HG03442 (cell line): ENCODE measurements at regions not wholly inside any gene's neighbourhood (a gene's known extent, or its start where the extent isn't known, plus 50 kb on each side); places are given as distances from the start of the nearest gene placed in this dataset.
"Not testable (repeated sequence)": the region's sequence is repeated elsewhere in the genome, so short reads cannot be mapped to it uniquely, and the experiment has no call there.

ENCODE experiments used
- ATAC-seq: cut with Tn5 transposase; IDR thresholded peaks from one replicate; pipeline ENCODE4 v1.9.1; 2021; ENCODE audit warnings: mild to moderate bottlenecking, moderate library complexity; ENCODE audit not compliant: unreplicated experiment

GRCh38 chr12:28689398-28690175 lies 459.5 kb upstream of the FAR2 start:
- no peak for ATAC-seq

- no peak for ATAC-seq
These were observed 455.4 kb upstream of the FAR2 start for GRCh38 chr12:28693565-28694219.

GRCh38 chr12:28698553-28698952 lies 450.5 kb upstream of the FAR2 start:
- no peak for ATAC-seq

- no peak for ATAC-seq
These were observed 450.0 kb upstream of the FAR2 start for GRCh38 chr12:28699029-28699428.

GRCh38 chr12:28700161-28700560 lies 448.9 kb upstream of the FAR2 start:
- no peak for ATAC-seq

- no peak for ATAC-seq
These were observed 444.5 kb upstream of the FAR2 start for GRCh38 chr12:28704477-28705169.

GRCh38 chr12:28708918-28709371 lies 440.1 kb upstream of the FAR2 start:
- no peak for ATAC-seq

GRCh38 chr12:28709986-28710685 lies 438.9 kb upstream of the FAR2 start:
- no peak for ATAC-seq

- no peak for ATAC-seq
These were observed 438.2 kb upstream of the FAR2 start for GRCh38 chr12:28710882-28711281.

GRCh38 chr12:28711421-28711820 lies 437.7 kb upstream of the FAR2 start:
- no peak for ATAC-seq

GRCh38 chr12:28742791-28743190 lies 406.3 kb upstream of the FAR2 start:
- ATAC-seq, result no peak

- ATAC-seq, result no peak
These were observed 402.2 kb upstream of the FAR2 start for GRCh38 chr12:28746734-28747325.

- ATAC-seq, result no peak
These were observed 398.0 kb upstream of the FAR2 start for GRCh38 chr12:28750946-28751685.

GRCh38 chr12:28755027-28755426 lies 394.1 kb upstream of the FAR2 start:
- no peak for ATAC-seq

GRCh38 chr12:28759333-28759732 lies 389.7 kb upstream of the FAR2 start:
- ATAC-seq, result no peak

GRCh38 chr12:28760040-28760903 lies 388.8 kb upstream of the FAR2 start:
- ATAC-seq, result not testable (repeated sequence)

- not testable (repeated sequence) for ATAC-seq
These were observed 387.2 kb upstream of the FAR2 start for GRCh38 chr12:28761897-28762296.

- no peak for ATAC-seq
These were observed 382.7 kb upstream of the FAR2 start for GRCh38 chr12:28766398-28766797.

- ATAC-seq, result no peak
These were observed 381.2 kb upstream of the FAR2 start for GRCh38 chr12:28767836-28768348.
